ENCODE measurements at regions not wholly inside any gene's neighbourhood (a gene's known extent, or its start where the extent isn't known, plus 50 kb on each side); places are given as distances from the start of the nearest gene placed in this dataset.
"Not testable (repeated sequence)": the region's sequence is repeated elsewhere in the genome, so short reads cannot be mapped to it uniquely, and the experiment has no call there.

DNA sequence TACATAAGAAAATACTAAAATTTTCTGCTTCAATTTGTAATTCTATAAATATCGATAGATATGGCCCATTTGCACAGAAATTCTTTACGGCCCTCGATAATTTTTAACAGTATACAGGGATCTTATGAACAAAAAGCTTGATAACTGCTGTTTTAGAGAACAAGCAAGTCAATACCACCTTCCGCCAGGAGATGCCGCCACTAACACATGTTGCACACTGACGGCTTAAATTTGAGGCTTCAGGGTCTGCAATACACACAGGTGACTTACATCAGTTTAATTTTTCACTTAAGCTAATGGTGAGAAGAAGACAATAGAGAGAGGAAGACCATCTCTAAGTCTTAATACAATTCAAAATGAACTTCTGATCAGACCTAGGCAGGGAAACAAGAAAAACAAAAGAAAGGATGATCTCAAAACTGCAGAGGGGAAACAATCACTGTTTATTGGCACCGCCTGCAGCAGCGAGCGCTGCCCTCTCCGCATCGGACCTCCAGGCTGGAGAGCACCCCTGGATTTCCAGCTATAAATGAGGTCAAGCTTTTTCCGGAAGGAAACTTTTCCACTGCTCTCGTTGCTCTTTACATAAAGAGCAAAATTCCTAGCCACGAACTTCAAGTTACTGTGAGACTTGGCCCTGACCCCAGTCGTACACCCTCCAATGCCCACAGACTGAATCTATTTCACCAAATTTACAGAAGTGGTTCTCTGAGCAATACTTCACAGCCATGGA lies 53.9 kb downstream of the OTOR start:
- peak; percentile 76 to 85 for DNase-seq

DNA sequence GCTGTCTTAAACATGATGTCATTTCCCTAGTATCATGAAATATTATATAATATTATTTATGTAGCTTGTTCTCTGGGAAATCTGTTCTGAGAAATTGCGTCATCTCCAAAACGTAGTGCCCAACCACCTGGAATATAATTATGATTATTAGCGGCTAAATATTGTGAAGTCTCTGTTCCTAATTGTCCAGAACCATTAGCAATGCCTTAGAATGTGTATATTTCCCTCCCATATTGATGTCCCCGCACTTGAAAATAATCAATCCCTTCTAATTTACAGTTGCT lies 54.4 kb downstream of the OTOR start:
- DNase-seq = no peak

DNA sequence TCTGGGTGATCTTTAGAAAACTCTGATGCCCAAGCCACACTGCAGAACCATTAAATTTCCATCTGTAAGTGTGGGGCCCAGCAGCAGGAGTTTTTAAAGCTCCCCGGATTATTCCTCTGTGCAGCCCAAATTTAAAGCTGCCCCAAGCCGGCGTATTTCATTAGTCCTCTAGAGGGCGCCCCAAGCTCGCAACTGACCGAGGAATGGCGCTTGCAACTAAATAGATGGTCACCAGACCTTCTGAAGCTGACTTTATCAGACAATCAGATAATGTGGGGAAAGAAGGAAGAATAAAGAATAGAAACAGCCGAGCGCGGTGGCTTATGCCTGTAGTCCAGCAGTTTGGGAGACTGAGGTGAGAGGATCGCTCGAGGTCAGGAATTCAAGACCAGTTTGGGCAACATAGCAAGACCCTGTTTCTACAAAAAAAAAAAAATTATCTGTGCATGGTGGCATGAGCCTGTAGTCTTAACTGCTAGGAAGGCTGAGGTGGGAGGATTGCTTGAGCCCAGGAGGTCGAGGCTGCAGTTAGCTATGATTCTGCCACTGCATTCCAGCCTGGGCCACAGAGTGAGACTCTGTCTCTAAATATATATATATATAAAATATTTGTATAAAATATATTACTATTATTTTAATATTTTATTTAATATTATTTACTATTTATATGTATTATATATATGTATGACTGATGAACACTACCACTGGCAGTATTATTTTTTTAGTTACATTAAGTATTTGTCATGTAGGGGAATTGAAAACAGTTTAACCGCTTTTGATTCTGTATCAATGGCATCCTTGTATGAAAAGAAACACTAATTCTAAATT lies 56.0 kb downstream of the OTOR start:
- peak; percentile 69 to 85 for DNase-seq

DNA sequence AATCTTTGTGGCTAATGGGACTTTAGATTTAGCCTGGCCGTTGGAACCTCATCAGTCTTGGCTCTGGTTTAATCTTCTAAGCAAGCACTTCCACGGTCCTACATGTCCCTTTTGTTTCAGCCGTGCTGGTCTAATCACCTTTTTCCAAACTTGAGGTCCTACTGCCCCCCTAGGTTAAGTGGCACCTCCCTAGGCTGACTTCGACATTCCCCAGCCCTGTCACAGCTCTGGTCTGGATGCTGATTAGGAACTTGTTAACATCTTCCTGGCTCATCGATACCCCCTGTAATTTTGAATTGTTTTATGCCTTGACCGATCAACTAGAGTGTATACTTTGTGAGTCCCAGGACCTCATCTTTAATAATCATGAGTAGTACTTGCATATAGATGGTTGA lies 56.6 kb downstream of the OTOR start:
- no peak for DNase-seq

DNA sequence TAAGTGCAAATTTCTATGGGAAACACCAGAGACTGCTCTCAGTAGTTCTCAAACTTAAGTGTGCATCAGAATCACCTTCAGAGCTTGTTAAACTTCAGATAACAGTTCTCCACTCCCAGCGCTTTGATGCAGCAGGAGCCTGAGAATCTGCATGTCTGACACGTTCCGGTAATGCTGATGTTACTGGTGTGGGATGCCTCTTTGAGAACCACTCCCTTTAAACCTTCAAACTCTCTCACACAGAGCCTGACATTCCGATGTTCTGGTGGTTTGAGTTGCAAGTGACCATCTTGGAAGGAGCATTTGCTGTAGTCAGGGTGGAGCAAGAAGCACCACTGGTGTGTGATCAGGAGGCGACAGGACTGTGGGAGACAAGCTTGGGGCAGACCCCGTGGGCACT lies 57.9 kb downstream of the OTOR start:
- no peak for DNase-seq

DNA sequence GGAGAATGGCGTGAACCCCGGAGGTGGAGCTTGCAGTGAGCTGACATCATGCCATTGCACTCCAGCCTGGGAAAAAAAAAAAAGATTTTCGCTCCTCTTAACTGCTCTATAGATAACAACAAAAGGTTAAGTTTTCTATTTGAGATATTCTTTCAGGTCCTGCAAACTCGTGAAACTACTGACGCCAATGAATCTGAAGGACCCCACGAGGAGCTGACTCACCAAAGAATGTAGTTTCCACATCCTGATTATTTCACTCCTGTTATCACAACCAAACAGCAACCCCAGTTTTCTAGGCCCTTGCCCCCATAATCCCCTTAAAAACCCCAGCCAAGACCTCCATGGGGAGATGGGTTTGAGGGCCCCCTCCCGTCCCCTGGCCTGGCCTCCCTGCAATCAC lies 58.7 kb downstream of the OTOR start:
- DNase-seq = no peak

DNA sequence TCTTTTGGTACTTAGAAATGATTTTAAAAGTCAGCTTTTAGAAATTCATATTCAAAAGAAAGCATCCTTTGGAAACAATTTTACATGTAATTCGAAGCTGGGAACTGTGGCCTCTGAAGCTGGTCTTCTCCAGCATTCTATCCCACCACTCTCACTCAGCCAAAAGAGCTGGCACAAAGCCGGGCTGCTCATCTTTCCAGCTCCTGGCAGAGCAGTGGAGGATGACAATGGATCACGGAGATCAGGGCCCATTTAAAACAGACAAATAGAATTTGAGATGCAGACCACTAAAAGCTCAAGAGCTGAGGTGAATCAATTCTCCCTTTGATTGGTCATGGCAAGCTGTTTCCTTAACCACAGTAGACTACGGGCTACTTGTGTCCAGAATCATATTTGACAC lies 60.6 kb downstream of the OTOR start:
- DNase-seq = no peak

DNA sequence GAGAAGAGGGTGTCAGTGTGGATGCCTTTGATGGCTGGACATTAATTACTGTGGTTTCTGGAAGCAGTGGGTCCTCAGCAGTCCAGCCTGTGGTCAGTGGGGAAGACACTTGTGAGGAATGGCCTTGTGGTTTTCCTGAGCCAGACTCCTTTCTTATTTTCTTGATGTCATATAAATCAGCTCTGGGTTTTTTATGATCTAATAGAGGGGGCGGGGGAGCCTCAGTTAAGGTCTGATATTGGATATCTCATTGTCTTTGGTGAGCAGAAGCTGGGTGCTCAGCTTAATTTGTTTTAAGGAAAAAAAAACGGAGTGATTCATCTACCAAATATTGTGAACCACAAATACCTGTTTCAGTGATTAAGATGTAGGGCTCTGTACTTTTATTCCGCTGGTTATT lies 62.1 kb downstream of the OTOR start:
- DNase-seq = no peak

DNA sequence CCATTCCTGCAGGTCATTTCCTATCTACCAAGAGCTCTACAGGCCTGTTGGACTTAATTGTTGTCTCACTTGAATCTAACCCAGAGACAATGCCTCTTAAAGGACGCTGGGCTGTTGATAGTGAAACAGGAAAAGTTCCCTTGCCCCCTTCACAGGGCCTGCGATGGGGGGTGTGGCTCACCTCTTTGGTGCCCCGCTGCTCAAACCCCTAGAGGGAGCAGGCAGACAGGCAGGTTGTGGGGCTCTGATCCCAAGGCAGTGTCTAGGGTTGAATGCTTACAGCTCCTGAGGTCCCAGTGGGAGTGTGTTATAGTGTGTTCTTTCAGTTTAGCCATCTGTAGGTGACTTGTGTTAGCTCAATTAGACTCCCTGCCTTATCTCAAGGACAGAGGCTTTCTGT lies 68.0 kb downstream of the OTOR start:
- DNase-seq = no peak

DNA sequence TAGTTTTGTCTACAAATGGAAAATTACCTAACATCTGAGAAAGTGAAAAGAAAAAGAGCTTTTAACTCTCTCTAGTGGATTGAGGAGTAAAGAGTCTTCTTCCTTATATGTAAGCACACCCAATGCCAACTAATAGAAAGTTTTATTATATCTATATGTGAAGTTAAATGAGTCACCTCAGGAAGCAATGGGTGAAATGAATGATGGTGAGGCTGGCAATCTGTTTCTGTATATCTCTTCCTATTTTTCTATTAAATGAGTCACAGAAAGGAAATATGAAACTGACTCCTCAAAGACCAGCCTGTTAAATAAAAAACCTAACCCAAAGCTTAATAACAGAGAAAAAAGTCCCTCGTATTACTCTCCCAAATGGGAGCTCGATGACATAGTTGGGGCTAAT lies 71.3 kb downstream of the OTOR start:
- no peak for DNase-seq

DNA sequence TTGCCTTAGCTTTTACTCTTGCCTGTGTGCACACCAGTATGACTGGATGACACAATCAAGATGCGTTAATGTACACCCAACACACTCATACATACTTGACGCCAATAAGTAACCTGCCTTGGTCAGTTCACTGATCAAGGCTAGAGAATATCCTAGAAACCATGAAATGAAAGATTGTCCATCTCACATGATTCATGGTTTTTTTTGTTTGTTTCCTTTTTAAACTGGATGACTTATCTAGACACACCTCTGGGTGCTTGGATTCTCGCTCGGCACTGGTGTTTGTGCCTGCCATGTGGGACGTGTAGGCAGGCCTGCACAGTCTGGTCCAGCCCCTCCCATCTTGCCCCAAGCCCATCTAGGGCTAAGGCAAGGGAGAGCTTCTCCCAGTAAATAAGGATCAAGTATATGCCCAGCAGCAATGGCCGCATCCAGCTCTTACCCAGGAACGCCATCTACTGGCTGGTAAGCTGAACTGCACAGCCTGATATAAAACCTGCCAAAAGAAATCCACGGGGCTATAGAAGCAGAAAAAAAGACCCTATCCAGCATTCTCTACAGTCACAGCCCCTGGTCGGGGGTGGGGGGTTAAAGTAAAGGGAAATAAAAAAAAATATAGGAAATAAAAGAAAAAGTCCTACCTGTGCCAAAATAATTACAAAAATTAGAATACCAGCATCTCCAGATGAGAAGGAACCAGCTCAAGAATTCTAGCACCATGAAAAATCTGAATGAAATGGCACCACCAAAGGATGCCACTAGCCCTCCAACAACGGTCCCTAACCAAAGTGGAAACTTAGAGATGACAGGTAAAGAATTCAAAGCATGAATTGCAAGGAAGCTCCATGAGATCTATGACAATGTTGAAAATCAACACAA lies 73.3 kb downstream of the OTOR start:
- peak; percentile 35 to 54 for DNase-seq

DNA sequence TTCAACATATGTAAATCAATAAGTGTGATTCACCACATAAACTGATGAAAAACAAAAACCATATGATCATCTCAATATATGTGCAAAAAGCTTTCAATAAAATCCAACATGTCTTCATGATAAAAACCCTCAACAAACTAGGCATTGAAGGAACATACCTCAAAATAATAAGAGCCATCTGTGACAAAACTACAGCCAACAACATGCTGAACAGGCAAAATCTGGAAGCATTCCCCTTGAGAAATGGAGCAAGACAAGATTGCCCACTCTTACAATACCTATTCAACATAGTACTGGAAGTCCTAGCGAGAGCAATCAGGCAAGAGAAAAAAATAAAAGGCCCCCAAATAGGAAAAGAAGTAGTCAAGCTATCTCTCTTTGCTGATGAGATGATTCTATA lies 76.5 kb downstream of the OTOR start:
- no peak for DNase-seq

DNA sequence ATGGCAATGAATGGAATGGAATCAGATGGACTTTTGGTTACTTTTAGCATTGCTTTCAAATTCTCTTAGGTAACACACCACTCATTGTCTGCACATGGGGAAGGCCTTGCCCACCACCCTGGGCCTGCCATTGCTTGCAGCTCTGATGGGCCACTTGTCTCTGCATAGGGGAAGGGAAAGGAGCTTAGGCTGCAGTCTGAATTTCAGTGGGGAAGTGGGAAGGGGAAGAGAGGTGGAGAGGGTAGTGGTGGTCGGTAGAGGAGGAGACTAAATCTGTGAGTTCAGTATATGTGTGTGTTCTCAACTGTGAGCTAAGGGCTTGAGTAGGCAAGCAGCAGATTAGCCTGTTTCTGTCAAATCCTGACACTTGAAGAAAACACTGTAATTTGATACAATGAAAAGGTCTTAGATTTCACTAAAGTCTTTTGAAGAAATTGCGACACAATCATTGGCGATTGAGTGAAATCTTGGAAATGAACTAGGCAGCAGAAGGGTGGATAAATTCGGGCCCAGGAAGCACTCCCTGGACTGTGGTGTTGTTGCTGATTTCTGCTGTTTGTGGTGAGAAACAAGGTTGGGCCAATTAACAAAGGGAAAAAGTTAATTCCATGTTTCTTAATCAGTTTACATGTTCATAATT lies 80.6 kb downstream of the OTOR start:
- DNase-seq = no peak

DNA sequence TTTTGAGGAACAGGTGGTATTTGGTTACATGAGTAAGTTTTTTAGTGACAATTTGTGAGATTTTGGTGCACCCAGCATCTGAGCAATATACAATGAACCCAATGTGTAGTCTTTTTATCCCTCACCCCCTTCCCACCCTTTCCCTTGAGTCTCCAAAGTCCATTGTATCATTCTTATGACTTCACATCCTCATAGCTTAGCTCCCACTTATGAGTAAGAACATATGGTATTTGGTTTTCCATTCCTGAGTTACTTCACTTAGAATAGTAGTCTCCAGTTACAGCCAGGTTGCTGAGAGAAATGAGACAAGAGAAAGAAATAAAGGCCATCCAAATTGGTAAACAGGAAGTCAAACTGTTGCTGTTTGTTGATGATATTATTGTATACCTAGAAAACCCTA lies 87.5 kb downstream of the OTOR start:
- not testable (repeated sequence) for DNase-seq

DNA sequence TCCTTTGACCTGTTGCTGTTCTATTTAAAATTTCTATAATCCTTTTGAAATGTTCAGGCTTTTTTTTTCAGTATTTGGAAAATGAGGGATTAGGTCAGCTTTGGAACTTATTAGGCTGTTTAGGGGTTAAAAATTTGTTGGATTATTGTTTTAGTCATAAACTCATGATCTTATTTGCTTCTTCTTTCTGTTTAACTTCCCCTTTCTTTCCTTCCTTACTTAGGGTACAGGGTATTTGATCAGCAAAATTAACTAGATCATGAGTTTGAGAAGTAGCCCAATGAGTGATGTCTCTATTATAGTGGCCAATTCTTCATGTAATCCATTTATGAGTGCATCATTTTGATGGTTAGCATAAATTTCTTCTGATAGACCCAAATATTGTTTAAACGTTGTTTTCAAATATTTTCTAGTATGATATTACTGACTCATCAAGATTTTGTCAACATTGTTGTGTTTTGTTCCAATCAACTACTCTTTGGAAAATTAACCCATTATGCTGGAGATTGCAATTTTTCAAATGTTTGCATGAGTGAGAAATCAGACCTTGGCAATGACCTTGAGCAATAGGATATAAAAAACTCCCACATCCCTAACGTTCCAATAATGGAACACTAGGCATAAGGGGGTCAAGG lies 94.4 kb downstream of the OTOR start:
- DNase-seq = no peak

DNA sequence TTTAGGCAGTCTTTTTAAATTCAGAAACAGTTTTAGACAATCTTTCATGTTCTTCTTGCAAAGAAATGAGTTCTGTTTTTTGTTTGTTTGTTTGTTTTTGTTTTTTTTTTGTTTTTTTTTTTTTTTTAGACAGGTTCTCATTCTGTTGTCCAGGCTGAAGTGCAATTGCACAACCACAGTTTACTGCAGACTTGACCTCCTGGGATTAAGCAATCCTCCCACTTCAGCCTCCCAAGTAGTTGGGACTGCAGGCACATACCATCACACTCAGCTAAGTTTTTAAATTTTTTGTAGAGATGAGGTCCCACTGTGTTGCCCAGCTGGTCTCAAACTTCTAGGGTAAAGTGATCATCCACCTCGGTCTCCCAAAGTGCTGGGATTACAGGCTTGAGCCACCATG lies 96.2 kb downstream of the OTOR start:
- no peak for DNase-seq

DNA sequence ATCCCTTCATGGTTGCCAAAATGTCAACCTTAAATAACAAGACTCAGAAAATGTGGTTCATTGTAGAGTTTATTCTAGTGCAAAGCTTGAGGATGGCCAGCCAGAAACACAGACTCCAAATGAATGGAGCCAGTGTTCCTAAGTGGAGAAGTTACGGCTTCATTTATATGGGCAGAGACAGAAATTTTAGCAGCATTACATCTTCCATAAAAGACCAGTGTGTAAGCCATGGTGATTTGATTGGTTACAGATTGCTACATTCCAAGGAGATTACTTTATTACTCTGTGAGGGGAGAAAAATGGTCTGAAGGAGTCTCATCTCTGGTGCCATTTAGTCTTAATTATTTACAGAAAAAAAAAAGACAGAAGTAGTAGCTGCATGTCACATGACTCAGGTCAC lies 97.8 kb downstream of the OTOR start:
- DNase-seq = no peak

DNA sequence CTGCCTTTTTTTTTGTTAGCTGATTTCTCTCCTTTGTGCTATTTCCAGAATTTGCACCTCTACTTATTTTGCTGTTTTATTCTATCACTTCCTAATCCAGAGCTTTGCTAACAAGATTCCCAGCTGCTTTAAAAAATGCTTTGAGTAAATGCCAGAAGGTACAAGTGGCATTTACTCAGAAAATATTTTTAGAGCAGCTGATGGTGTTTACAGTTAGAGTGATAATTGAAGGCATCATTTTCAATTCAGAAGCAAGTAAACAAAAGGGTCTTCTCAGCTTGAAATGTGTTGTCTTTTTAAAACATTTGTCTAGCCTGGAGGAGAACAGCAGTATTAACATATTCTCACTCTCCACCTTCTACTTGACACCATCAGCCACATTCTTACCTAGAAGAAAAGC lies 99.9 kb downstream of the OTOR start:
- DNase-seq = no peak

DNA sequence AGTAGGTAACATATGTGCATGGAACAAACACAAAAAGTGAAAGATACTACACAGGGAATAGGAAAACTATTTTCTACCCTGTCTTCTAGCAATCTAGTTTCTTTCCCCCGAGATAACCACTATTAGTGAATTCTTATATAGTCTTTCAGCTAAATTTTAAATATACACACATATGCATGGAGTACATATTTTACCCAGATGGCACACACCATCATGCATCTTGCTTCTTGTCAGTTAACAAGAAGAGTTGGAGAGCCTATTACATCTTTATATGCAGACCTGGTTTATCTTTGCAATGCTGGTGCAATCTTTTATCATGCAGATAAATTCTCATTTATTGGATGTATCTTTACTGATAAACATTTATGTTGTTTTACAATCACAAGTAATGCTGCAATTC lies 100.4 kb downstream of the OTOR start:
- no peak for DNase-seq

DNA sequence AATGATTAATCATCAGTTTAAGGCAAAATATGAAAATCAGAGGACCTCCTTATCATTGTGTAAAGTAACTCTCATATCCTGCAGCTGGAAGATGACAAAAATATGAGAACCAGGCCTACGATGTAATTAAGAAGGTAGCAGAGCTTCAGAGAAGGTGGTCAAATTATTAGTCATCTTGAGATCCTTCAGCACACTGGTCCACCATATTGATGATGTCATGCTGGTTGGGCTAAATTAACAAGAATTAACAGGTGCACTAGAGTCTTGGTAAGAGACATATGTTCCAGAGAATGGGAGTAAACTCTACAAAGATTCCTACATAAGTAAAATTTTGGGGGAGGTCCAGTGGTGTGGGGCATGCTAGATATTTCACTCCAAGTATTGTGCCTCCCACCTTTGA lies 112.8 kb downstream of the OTOR start:
- DNase-seq = no peak

DNA sequence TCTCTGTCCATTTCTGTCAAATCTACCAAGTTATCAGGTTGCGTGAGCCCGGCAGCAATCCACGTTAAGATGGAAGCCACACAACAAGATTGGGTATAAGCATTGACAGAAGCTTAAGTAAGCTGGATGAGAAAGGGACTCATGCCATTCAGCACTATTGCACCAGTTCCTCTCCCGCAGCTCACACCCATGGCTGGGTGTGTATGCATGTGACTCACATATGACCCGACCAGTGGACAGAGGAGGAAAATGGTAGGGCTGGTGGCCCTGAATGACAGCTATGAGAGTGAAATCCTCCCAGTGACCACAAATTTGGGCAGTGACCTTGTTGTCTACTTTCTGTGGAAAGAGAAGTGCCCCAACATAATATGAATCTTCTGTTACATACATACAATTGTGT lies 113.5 kb downstream of the OTOR start:
- no peak for DNase-seq

DNA sequence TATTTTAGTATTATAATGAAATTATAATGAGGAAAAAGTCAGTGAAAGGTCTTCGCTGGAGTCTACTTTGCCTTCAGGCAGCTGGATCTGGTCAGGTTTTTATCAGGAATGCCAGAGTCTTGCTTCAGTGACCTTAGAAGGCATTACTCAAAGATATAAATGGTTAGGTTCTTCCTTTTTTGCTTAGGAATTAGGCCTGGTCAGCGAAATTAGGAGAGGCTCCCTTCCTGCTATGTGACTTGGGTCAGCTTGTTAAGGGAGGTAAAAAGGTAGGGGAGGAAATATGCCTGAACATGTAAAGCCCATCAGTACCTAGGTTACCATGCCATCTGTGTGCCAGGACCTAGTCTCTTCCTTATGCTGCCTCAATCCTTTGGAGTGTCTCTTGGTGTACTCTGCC lies 115.1 kb downstream of the OTOR start:
- DNase-seq = no peak

DNA sequence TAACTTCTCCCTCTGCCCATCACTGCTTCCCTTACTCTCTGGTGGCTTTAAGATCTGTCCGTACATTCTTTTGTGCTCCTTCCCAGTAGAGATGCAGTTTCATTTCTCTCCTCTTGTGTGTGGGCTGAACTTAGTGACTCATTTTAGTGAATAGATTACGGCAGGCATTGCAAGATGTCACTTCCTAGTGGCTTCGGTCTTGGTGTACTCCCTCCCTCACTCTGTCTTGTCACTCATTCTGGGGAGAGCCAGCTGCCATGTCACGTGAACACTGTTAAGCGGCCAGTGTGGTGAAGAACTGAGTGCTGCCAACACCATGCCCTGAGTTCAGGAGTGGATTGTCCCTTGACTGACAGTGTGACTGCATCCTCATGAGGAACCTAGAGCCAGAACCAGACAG lies 115.9 kb downstream of the OTOR start:
- DNase-seq = peak in 1 of 2 experiments; percentile 24
